ENCODE measurements at regions not wholly inside any gene's neighbourhood (a gene's known extent, or its start where the extent isn't known, plus 50 kb on each side); places are given as distances from the start of the nearest gene placed in this dataset.
A peak's percentile ranks its signal among the peaks of the same experiment; 100 is the strongest.
"Not testable (repeated sequence)": the region's sequence is repeated elsewhere in the genome, so short reads cannot be mapped to it uniquely, and the experiment has no call there.

DNA sequence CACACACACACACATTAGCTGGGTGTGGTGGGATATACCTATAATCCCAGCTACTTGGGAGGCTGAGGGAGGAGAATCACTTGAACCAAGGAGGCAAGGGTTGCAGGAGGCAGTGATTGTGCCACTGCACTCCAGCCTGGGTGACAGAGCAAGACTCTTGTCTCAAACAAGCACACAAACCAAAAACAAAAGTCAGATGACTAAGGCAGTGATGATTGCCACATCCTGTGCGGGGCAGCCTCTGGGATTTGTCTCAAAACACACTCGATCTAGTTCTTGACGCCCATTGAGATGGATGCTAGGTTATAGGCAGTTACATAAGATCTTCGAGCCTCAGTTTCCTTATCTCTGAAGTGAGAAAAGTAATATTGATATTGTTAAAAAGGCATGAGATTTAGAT lies 57.8 kb upstream of the NBPF8 start:
- H3K36me3 Mint-ChIP-seq (ENCODE audit: low read depth); H3K4me1 Mint-ChIP-seq; H3K27me3 Mint-ChIP-seq; H3K9me3 ChIP-seq (ENCODE audit: control insufficient read depth, low read length, poor library complexity, severe bottlenecking); H3K4me3 Mint-ChIP-seq: not testable (repeated sequence)
- H3K27ac Mint-ChIP-seq, result peak overlapping the region; percentile 85
- ATAC-seq (peak; percentile 65), DNase-seq (peak in 2 of 3 donors; percentile 27 to 42)

DNA sequence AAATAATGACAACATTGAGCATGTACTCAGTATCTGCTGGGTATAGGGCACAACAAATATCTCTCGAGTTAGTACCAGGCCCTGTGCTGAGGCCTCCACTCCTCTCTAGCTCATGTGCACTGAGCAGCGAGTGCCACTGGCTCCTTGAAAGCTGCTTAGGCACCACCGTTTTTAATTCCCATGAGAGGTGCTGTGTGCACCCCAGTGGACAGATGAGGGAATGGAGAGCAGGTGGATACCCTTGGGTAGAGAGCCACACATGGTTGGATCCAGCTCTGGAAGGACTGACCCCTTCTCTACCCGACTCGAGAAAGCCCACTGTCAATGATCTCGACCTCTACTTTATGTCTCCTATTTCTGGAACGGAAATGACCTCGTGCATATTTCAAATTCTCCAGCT lies 58.7 kb upstream of the NBPF8 start:
- H3K4me1 Mint-ChIP-seq; H3K9me3 ChIP-seq (ENCODE audit: control insufficient read depth, low read length, poor library complexity, severe bottlenecking); H3K36me3 Mint-ChIP-seq (ENCODE audit: low read depth); ATAC-seq; DNase-seq; H3K27ac Mint-ChIP-seq; H3K27me3 Mint-ChIP-seq; H3K4me3 Mint-ChIP-seq: not testable (repeated sequence)

DNA sequence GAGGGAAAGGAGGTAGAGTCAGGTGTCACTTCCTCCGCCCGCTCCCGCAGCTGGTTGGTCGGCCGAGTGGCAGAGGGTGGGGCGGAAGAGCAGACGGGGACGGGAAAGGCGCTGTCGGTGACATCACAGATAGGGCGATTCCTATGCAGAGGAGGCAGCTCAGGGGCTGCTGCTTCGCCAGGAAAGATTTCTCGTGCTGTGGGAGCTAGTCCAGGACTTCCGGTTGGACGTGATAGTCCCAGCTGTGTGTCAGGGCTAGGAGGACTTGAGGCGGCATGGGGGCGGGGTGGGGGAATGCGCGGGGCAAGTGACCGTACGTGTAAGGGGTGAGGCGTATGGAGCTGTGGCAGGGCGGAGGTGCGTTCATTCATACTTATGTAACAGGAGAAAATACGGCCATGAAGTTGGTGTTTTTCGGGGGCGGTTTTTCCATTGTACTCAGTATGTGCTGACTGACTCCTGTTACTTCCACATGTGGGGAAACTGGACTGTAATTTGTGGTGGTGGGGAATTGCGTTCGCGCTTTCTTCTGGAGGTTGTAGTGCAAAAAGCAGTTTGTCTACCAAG lies 60.1 kb upstream of the NBPF8 start:
- H3K27me3 Mint-ChIP-seq; H3K36me3 Mint-ChIP-seq (ENCODE audit: low read depth); H3K9me3 ChIP-seq (ENCODE audit: control insufficient read depth, low read length, poor library complexity, severe bottlenecking); H3K4me1 Mint-ChIP-seq: not testable (repeated sequence)
- peak overlapping the region; percentile 97 for H3K27ac Mint-ChIP-seq
- DNase-seq (peak; percentile 15 to 36 (median 29)), ATAC-seq (peak; percentile 86)
- peak overlapping the region; percentile 83 for H3K4me3 Mint-ChIP-seq

DNA sequence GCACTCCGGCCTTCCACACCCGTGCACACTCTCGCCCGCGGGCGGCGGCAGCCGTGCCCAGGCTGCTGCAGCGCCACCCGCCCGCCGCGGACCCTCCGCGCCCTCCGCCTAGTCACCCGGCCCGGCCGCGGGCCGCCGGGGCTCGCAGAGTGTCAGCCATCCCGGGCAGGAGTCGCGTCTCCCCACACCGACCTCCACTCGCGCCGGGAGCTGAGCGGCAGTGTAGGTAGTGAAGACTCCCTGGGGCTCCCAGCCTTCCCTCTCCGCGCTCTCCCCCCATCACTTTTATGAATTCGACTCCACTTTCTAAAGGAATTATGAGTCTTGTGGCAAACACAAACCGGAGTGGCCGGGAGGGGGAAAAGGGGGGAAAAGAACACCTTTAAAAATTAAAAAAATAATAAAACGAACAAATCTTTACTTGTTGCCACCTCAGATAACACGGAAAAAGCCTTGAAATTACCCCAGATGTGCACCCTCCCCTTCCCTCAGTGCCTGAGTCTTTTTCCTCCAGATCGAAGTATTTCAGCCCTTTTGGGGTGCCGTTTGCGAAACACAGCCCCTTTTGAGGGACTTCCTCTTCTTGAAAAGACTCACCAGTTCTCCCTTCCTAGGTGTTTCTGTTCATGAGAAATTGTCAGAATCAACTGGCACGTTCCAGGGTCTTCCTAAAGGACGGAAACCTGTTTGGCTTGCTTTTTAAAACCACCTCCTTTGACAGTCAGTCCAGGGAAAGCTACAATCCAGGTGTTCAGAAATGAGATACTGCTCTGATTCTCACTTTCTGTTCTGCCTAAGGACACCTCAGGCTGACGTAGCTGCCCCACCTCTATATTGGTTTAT lies 72.4 kb upstream of the NBPF8 start:
- H3K4me1 Mint-ChIP-seq; H3K9me3 ChIP-seq (ENCODE audit: control insufficient read depth, low read length, poor library complexity, severe bottlenecking); ATAC-seq; H3K27me3 Mint-ChIP-seq; H3K36me3 Mint-ChIP-seq (ENCODE audit: low read depth): not testable (repeated sequence)
- peak in 1 of 3 donors; percentile 12 for DNase-seq
- H3K27ac Mint-ChIP-seq, result peak overlapping the region; percentile 88
- H3K4me3 Mint-ChIP-seq, result peak overlapping the region; percentile 71

DNA sequence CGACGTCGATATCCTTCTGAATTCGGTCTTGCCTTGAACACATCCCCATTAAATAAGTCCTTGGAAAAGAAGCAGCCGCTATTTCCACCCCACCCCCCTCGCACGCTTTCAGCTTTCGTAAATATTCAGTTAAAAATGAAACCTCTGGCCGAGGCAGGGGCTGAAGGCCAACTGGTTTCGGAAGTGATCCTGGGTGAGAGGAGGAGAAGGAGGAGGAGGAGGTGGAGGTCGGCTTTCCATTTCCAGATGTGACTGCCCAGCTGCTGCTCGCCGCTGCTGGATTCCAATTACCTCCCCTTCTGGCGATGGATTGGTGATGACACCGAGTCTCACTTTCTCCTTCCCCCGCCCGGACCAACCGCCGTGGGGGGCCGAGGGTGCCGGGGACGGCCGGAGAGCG lies 73.1 kb upstream of the NBPF8 start:
- ATAC-seq; H3K27me3 Mint-ChIP-seq; H3K9me3 ChIP-seq (ENCODE audit: control insufficient read depth, low read length, poor library complexity, severe bottlenecking); H3K4me1 Mint-ChIP-seq; DNase-seq; H3K36me3 Mint-ChIP-seq (ENCODE audit: low read depth): not testable (repeated sequence)
- Mint-ChIP-seq H3K4me3 (peak overlapping the region; percentile 83), H3K27ac (peak overlapping the region; percentile 88)

DNA sequence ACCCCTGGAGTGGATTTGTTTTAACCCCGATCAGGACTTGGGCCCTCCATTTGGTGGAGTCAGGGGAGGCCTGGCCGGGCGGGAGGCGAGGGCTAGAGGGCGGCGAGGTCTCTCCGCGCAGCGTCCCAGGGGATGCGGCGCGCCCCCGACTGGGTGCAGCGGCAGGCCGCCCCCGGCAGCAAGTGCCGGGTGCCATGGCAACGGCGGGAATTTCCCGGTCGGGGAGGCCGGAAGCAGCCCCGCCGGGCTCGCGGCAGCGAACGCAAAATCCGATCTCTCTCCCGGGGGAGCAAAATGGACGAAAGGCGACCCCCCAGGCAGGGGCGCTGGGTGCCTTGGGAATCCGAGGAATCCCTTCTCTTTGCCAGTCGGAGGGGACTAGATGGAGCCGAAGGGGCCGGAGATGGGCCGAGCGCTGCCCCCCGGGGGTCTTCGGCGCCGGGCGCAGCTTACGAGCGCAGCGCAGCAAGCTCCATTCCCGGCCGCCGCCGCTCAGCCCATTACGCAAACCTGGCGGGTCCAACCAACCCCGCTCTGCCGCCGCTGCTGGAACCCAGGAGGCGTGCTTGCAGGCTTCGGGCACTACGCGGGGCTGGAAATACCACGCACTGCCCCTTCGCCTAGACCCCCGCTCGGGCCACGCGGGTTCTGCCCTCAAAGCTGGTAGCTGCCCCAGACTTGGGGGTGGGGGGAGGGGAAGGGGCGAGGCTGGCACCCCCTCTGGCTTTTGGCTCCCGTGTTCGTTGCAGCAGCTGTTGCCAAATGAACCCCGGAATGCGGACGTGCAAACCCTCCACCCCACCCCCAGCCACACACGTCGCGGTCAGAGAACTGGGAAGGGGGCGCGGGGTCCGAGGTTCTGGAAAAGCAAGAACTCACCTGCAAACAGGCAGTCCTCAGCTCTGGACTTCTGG lies 73.7 kb upstream of the NBPF8 start:
- ATAC-seq; H3K9me3 ChIP-seq (ENCODE audit: control insufficient read depth, low read length, poor library complexity, severe bottlenecking); H3K4me1 Mint-ChIP-seq; H3K36me3 Mint-ChIP-seq (ENCODE audit: low read depth); H3K27me3 Mint-ChIP-seq: not testable (repeated sequence)
- Mint-ChIP-seq H3K4me3 (peak overlapping the region; percentile 83), H3K27ac (peak overlapping the region; percentile 88)
- peak; percentile 48 to 62 (median 62) for DNase-seq

DNA sequence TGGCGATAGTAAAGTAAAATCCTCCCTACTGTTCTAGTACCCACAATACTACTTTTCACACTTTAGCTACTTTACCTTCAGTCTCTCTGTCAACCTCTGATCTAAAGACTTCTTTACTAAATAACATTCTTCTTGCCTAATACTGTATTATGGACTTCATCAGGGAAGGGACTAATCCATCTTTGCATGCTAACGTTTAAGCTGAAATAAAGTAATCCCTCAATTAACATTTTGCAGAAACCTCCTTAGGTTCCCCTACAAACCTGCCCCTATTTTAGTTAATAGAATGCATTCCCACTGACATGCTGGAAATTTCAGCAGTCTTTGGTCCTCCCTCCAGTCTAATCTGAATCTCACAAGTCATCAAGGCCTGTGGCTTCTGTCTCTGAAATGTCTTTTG lies 99.1 kb upstream of the NBPF8 start:
- not testable (repeated sequence) for H3K36me3 Mint-ChIP-seq (ENCODE audit: low read depth); H3K9me3 ChIP-seq (ENCODE audit: control insufficient read depth, low read length, poor library complexity, severe bottlenecking); H3K4me3 Mint-ChIP-seq; H3K27ac Mint-ChIP-seq; H3K4me1 Mint-ChIP-seq; H3K27me3 Mint-ChIP-seq; DNase-seq; ATAC-seq

DNA sequence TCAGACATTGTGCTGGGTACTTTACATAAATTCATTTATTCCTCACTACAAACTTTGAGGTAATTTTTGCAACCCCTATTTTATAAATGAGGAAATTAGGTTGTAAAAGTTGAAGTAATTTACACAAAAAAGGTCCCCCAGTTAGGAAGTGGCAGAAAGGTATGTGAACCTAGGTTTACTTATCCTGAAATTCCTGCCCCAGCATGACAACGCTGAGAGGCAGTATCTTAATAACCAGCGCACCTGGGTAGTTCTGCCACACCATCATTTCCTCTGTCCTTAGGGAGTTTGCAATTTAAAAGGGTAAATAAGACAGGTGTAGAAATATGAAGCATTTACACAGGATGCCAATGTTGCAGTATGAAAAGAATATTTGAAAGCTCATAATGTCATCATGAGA lies 102.9 kb upstream of the NBPF8 start:
- DNase-seq; H3K9me3 ChIP-seq (ENCODE audit: control insufficient read depth, low read length, poor library complexity, severe bottlenecking); H3K4me1 Mint-ChIP-seq; H3K27ac Mint-ChIP-seq; H3K27me3 Mint-ChIP-seq; H3K4me3 Mint-ChIP-seq; H3K36me3 Mint-ChIP-seq (ENCODE audit: low read depth); ATAC-seq: not testable (repeated sequence)

DNA sequence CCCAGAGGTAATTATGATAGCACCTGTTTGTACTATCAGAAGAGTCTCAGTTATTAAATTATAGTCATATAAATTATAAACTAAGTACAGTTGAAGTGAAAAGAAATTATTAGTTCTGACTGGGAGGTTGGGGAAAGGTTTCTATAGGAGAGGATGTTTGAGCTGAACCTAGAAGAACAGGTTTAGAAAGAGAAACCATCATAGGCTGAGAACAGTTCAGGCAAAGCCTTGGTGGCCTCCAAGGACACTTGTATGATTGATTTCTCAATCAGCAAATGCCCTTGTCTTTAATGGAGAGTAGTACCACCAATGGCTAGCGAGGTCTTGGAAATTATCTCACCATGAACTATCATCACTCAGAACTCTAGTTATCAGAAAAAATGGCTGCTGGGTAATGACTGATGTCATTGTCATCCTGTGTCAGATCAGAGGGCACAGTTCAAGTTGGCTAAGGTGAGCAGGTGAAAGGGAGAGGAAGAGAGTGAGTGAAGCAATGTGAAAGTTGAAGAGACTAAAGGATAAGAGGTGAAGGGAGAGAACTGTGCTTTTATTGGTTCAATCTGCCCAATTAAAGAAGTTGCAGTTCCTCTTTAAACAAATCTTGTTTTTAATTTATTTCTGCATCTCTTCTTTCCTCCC lies 105.8 kb upstream of the NBPF8 start:
- H3K9me3 ChIP-seq (ENCODE audit: control insufficient read depth, low read length, poor library complexity, severe bottlenecking); H3K27me3 Mint-ChIP-seq; ATAC-seq; H3K27ac Mint-ChIP-seq; H3K4me1 Mint-ChIP-seq; H3K36me3 Mint-ChIP-seq (ENCODE audit: low read depth); H3K4me3 Mint-ChIP-seq; DNase-seq: not testable (repeated sequence)

DNA sequence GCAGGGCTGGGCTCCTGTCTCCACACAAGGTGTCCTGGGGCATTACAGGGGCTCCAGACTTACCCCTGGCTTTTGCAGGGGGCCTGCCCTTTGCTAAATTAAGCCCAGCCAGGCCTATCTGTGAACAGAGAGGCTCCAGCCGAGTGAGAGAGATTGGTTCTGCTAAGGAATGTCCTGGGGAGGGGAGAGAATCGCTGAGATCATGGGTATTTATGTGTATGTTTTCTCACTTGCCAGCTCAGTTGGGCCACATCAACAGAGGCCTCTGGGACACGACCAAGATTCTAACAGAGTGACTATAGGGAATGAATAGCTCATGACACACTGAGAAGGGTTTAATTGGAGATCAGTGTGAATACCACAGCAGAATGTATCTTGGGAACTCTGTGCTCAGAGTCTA lies 109.8 kb upstream of the NBPF8 start:
- not testable (repeated sequence) for H3K27me3 Mint-ChIP-seq; H3K4me1 Mint-ChIP-seq; H3K36me3 Mint-ChIP-seq (ENCODE audit: low read depth); DNase-seq; H3K27ac Mint-ChIP-seq; H3K4me3 Mint-ChIP-seq; H3K9me3 ChIP-seq (ENCODE audit: control insufficient read depth, low read length, poor library complexity, severe bottlenecking); ATAC-seq

DNA sequence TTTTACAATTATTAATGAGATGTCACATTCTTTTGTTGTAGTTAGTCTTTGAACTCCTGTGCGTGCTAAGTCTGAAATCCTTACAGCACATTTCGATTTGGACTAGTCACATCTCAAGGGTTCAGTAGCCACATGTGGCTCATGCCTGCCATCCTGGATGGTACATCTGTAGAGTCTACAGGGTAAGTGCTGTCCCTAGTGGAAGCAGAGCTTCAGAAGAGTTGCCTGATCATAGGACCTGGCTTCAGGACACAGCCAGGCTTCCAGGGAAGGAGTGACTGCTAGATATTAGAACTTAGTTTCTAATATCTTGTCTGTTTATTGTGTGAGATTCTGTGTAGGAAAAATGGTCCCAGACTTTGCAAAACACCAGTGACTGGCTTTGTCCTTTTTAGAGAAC lies 110.5 kb upstream of the NBPF8 start:
- not testable (repeated sequence) for DNase-seq; H3K4me3 Mint-ChIP-seq; H3K27ac Mint-ChIP-seq; H3K36me3 Mint-ChIP-seq (ENCODE audit: low read depth); H3K27me3 Mint-ChIP-seq; H3K4me1 Mint-ChIP-seq; H3K9me3 ChIP-seq (ENCODE audit: control insufficient read depth, low read length, poor library complexity, severe bottlenecking); ATAC-seq

DNA sequence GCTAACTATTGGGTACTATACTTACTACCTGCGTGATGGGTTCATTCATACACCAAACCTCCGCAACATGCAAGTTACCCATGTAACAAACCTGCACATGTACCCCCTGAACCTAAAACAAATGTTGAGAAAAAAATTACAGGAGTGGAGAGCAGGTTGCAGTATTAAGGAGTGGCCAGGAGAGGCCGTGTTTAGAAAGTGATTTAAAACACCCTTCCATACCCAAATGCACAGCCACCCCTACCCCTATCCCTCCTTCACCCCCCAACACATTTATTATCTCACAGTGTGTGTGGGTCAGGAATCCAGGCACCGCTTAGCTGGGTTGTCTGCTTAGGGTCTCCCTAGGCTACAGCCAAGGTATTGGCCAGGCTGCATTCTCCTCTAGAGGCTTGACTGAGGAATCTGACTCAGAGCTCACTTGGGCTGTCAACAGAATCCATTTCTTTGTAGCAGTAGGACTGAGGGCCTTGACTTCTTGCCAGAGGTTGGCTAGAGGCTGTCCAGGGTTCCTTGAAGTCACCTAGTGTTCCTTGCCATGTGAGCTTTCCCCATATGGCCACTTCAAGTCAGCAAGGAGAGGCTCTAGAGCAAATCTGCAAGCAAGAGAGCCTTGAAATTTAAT lies 115.3 kb upstream of the NBPF8 start:
- ATAC-seq, result peak; percentile 21
- DNase-seq; H3K27ac Mint-ChIP-seq; H3K36me3 Mint-ChIP-seq (ENCODE audit: low read depth); H3K9me3 ChIP-seq (ENCODE audit: control insufficient read depth, low read length, poor library complexity, severe bottlenecking); H3K4me1 Mint-ChIP-seq; H3K4me3 Mint-ChIP-seq; H3K27me3 Mint-ChIP-seq: not testable (repeated sequence)

DNA sequence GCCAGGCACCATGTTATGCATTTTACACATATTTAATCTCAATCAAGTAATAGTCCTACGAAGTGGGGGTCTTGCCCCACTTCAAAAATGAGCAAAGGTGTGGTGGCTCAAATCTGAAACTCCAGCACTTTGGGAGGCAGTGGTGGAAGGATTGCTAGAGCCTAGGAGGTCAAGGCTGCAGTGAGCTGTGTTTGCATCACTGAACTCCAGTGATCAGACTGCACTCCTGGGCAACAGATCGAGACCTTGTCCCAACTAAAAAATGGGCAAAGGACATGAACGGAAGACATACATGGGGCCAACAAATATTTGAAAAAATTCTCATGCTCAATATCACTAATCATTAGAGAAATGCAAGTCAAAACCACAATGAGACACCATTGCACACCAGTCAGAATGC lies 116.3 kb upstream of the NBPF8 start:
- H3K4me1 Mint-ChIP-seq; H3K36me3 Mint-ChIP-seq (ENCODE audit: low read depth); H3K27me3 Mint-ChIP-seq; DNase-seq; ATAC-seq; H3K4me3 Mint-ChIP-seq; H3K27ac Mint-ChIP-seq; H3K9me3 ChIP-seq (ENCODE audit: control insufficient read depth, low read length, poor library complexity, severe bottlenecking): not testable (repeated sequence)
